Thoracic aorta (tissue), 2 donors: ENCODE measurements at regions not wholly inside any gene's neighbourhood (a gene's known extent, or its start where the extent isn't known, plus 50 kb on each side); places are given as distances from the start of the nearest gene placed in this dataset.
"Not testable (repeated sequence)": the region's sequence is repeated elsewhere in the genome, so short reads cannot be mapped to it uniquely, and the experiment has no call there.

Experiments used
- ATAC-seq: fragments of 150-250 bp; one replicate; pipeline ENCODE4 v1.8.0; 2017; ENCODE audit warnings: low read depth; ENCODE audit not compliant: insufficient number of reproducible peaks, low FRiP score
- DNase-seq: peaks from one replicate; pipeline ENCODE4 v3.0.0-alpha.2; 2020; ENCODE audit warnings: low spot score
- H3K27ac ChIP-seq, 2 donors: fragments of 200-600 bp; sonication (generic); 1 replicate in 1 of 2; 2 replicates in 1 of 2; pipeline ENCODE4 v1.5.1; 2016; ENCODE audit warnings: mild to moderate bottlenecking in 2 of 2, moderate library complexity in 2 of 2
- H3K27me3 ChIP-seq: fragments of 200-600 bp; sonication (generic); replicated peaks from 2 replicates; pipeline ENCODE4 v1.6.0; 2016; ENCODE audit warnings: mild to moderate bottlenecking; ENCODE audit not compliant: insufficient read depth
- H3K36me3 ChIP-seq: fragments of 200-600 bp; sonication (generic); one replicate; pipeline ENCODE4 v1.5.1; 2016
- H3K4me1 ChIP-seq, 2 donors: fragments of 200-600 bp; sonication (generic); 1 replicate in 1 of 2; 2 replicates in 1 of 2; pipeline versions ENCODE4 v1.5.1 to v1.6.0; 2016; ENCODE audit warnings: low read depth in 2 of 2, mild to moderate bottlenecking in 1 of 2; ENCODE audit not compliant: control insufficient read depth in 1 of 2
- H3K4me3 ChIP-seq: fragments of 200-600 bp; sonication (generic); 2 replicates; pipeline ENCODE4 v1.5.1; 2016; ENCODE audit warnings: mild to moderate bottlenecking
- H3K9me3 ChIP-seq: fragments of 200-600 bp; sonication (generic); 2 replicates; pipeline ENCODE4 v1.5.1; 2016
- CTCF ChIP-seq: fragments of 200-600 bp; sonication (generic); IDR thresholded peaks from one replicate; pipeline ENCODE4 v1.5.1; 2019; ENCODE audit warnings: antibody characterized with exemption

- Histone ChIP-seq H3K9me3 (no peaks in the 10 kb centered on the region), H3K27me3 (no peaks in the 10 kb centered on the region), H3K27ac (peak overlapping the region in 1 of 2 donors; percentile 48), H3K4me3 (no peak overlapping the region), H3K36me3 (no peaks in the 10 kb centered on the region), H3K4me1 (peaks cover 4 to 14% of the 10 kb centered on the region in 2 donors)
- ATAC-seq (no peak), DNase-seq (no peak)
- TF ChIP-seq CTCF: no peak
These were observed 68.9 kb upstream of the ARL8B start for GRCh38 chr3:5053021-5053831.

GRCh38 chr3:5054098-5054497 is 68.0 kb upstream of the ARL8B start:
- no peak for TF ChIP-seq CTCF
- Histone ChIP-seq H3K27me3 (no peaks in the 10 kb centered on the region), H3K9me3 (no peaks in the 10 kb centered on the region), H3K4me1 (peaks cover 4 to 14% of the 10 kb centered on the region in 2 donors), H3K4me3 (no peak overlapping the region), H3K27ac (no peak overlapping the region), H3K36me3 (no peaks in the 10 kb centered on the region)
- DNase-seq (no peak), ATAC-seq (no peak)

GRCh38 chr3:5054579-5054978 is 67.5 kb upstream of the ARL8B start:
- not testable (repeated sequence) for H3K27ac ChIP-seq, H3K4me3 ChIP-seq, H3K36me3 ChIP-seq, DNase-seq, ATAC-seq, H3K27me3 ChIP-seq, H3K9me3 ChIP-seq
- peaks cover 4 to 14% of the 10 kb centered on the region in 2 donors for H3K4me1 ChIP-seq

GRCh38 chr3:5055357-5056110 is 66.6 kb upstream of the ARL8B start:
- Histone ChIP-seq H3K36me3 (no peaks in the 10 kb centered on the region), H3K4me1 (peaks cover 4 to 14% of the 10 kb centered on the region in 2 donors), H3K4me3 (no peak overlapping the region), H3K9me3 (no peaks in the 10 kb centered on the region), H3K27ac (peak overlapping the region in 1 of 2 donors; percentile 17), H3K27me3 (no peaks in the 10 kb centered on the region)
- ATAC-seq (no peak), DNase-seq (no peak)
- no peak for TF ChIP-seq CTCF

GRCh38 chr3:5056111-5056391 is 66.0 kb upstream of the ARL8B start:
- H3K36me3 ChIP-seq: no peaks in the 10 kb centered on the region
- no peaks in the 10 kb centered on the region for H3K9me3 ChIP-seq
- H3K27ac ChIP-seq: no peak overlapping the region
- no peak for TF ChIP-seq CTCF
- ATAC-seq (no peak), DNase-seq (no peak)
- no peaks in the 10 kb centered on the region for H3K27me3 ChIP-seq
- H3K4me1 ChIP-seq: peaks cover 4 to 14% of the 10 kb centered on the region in 2 donors
- no peak overlapping the region for H3K4me3 ChIP-seq
